Fibroblast of skin of scalp (primary cell): ENCODE measurements at regions not wholly inside any gene's neighbourhood (a gene's known extent, or its start where the extent isn't known, plus 50 kb on each side); places are given as distances from the start of the nearest gene placed in this dataset.

Experiments
- DNase-seq: peaks from one replicate; pipeline ENCODE4 v3.0.0-alpha.2; 2013

GRCh38 chr4:22941688-22942375 is 249.1 kb downstream of the GBA3 start:
- DNase-seq, result no peak

- no peak for DNase-seq
These were observed 239.6 kb downstream of the GBA3 start for GRCh38 chr4:22932326-22932725.

- DNase-seq, result no peak
These were observed 229.7 kb downstream of the GBA3 start for GRCh38 chr4:22922426-22922825.

GRCh38 chr4:22921936-22922335 is 229.2 kb downstream of the GBA3 start:
- no peak for DNase-seq

GRCh38 chr4:22911285-22911684 is 218.5 kb downstream of the GBA3 start:
- no peak for DNase-seq

GRCh38 chr4:22910200-22910599 is 217.5 kb downstream of the GBA3 start:
- no peak for DNase-seq

- no peak for DNase-seq
These were observed 213.3 kb downstream of the GBA3 start for GRCh38 chr4:22906045-22906444.

- DNase-seq, result no peak
These were observed 211.2 kb downstream of the GBA3 start for GRCh38 chr4:22903913-22904312.

- DNase-seq, result peak; percentile 67
These were observed 208.9 kb downstream of the GBA3 start for GRCh38 chr4:22901631-22902030.

- no peak for DNase-seq
These were observed 208.1 kb downstream of the GBA3 start for GRCh38 chr4:22900876-22901275.

GRCh38 chr4:22897520-22898108 is 204.9 kb downstream of the GBA3 start:
- DNase-seq, result peak; percentile 30

GRCh38 chr4:22895482-22895881 is 202.7 kb downstream of the GBA3 start:
- no peak for DNase-seq

GRCh38 chr4:22884157-22884556 is 191.4 kb downstream of the GBA3 start:
- no peak for DNase-seq

- DNase-seq, result no peak
These were observed 188.7 kb downstream of the GBA3 start for GRCh38 chr4:22881411-22881810.

GRCh38 chr4:22877486-22878052 is 184.8 kb downstream of the GBA3 start:
- DNase-seq, result no peak

- DNase-seq, result no peak
These were observed 183.5 kb downstream of the GBA3 start for GRCh38 chr4:22876270-22876669.

- DNase-seq, result no peak
These were observed 183.0 kb downstream of the GBA3 start for GRCh38 chr4:22875587-22876257.

- DNase-seq, result no peak
These were observed 181.7 kb downstream of the GBA3 start for GRCh38 chr4:22874334-22874912.

- no peak for DNase-seq
These were observed 181.2 kb downstream of the GBA3 start for GRCh38 chr4:22873899-22874298.

- DNase-seq, result no peak
These were observed 178.2 kb downstream of the GBA3 start for GRCh38 chr4:22870847-22871449.

- DNase-seq, result no peak
These were observed 176.5 kb downstream of the GBA3 start for GRCh38 chr4:22869235-22869634.
